GM12891 (cell line): ENCODE measurements at regions not wholly inside any gene's neighbourhood (a gene's known extent, or its start where the extent isn't known, plus 50 kb on each side); places are given as distances from the start of the nearest gene placed in this dataset.

Experiments
- PAX5 ChIP-seq: IDR thresholded peaks from 2 replicates; pipeline ENCODE4 v1.6.1; 2011; ENCODE audit warnings: low read length, moderate library complexity, mild to moderate bottlenecking; ENCODE audit not compliant: insufficient read depth, severe bottlenecking
- POLR2A ChIP-seq: IDR thresholded peaks from 2 replicates; pipeline ENCODE4 v1.6.1; 2011; ENCODE audit warnings: low read depth, low read length, control low read depth
- POLR2AphosphoS5 ChIP-seq: IDR thresholded peaks from 2 replicates; pipeline ENCODE4 v1.6.1; 2011; ENCODE audit warnings: low read depth, low read length, control low read depth
- POU2F2 ChIP-seq: IDR thresholded peaks from 2 replicates; pipeline ENCODE4 v1.6.1; 2011; ENCODE audit warnings: low read depth, mild to moderate bottlenecking, control low read depth, low read length, moderate library complexity
- SPI1 ChIP-seq: IDR thresholded peaks from 2 replicates; pipeline ENCODE4 v1.6.1; 2011; ENCODE audit warnings: low read depth, low read length, control low read depth
- TAF1 ChIP-seq: IDR thresholded peaks from 2 replicates; pipeline ENCODE4 v1.6.1; 2011; ENCODE audit warnings: low read depth, low read length, control low read depth

DNA sequence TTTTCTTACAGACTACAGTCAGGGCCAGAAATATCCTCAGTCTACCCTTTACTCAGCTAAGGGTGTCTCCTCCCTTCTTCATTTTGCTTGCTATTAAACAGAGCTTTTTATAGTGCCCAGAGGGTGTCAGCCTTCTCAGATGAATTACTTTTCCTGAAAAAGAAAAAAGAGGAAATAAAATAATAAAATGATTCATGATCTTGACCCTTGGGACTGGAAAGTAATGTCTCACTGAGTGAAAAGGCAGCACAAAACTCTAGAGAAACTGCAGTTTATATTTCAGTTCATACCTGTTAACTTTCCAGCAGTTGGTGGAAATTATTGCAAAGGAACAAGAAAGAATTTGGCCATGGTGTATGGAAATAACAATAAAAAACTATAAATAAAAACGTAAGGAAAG, 170.6 kb downstream of the IBTK start:
- no peak for TF ChIP-seq POLR2AphosphoS5
- TF ChIP-seq TAF1 = no peak
- no peak for TF ChIP-seq POLR2A
- TF ChIP-seq SPI1 = no peak
- no peak for TF ChIP-seq PAX5
- no peak for TF ChIP-seq POU2F2
